HepG2 (cell line): ENCODE measurements at regions not wholly inside any gene's neighbourhood (a gene's known extent, or its start where the extent isn't known, plus 50 kb on each side); places are given as distances from the start of the nearest gene placed in this dataset.

Experiments
- ATAC-seq: fragments of 200-7000 bp; cut with Tn5 transposase; 3 replicates; pipeline ENCODE4 v1.9.1; 2020; ENCODE audit warnings: mild to moderate bottlenecking, moderate library complexity
- BruUV-seq: library from RNA; stranded (reverse); fragments of 400-500 nt; replicated peaks from 2 replicates; lab custom pipeline; 2021; lab: Mats Ljungman, UMichigan
- CTCF ChIA-PET: fragments of 300-600 bp; formaldehyde crosslinking; extraction: SDS; loops from one replicate; lab custom pipeline; 2021; ENCODE audit warnings: low total read pairs, inconsistent platforms, low intra/inter-chr PET ratio; lab: Yijun Ruan, JAX
- POLR2A ChIA-PET: fragments of 350-600 bp; sonication (Branson Sonifier 250); formaldehyde crosslinking; loops from one replicate; lab custom pipeline; 2020; ENCODE audit warnings: antibody characterized with exemption, inconsistent platforms; lab: Yijun Ruan, JAX
- DNase-seq: peaks from one replicate; pipeline ENCODE4 v3.0.0-alpha.2; 2015; ENCODE audit warnings: low spot score
- FAIRE-seq: peaks from 3 replicates; lab custom pipeline; 2011; peaks lifted over from hg19 to GRCh38; lab: Jason Lieb, UNC
- H2AFZ ChIP-seq: one replicate; pipeline ENCODE4 v1.6.1; 2011; ENCODE audit warnings: low read length, inconsistent platforms
- H3K27ac ChIP-seq: fragments of 300-600 bp; 3 replicates; pipeline ENCODE4 v1.8.0; 2011; ENCODE audit warnings: mixed run types, mild to moderate bottlenecking, mixed read lengths, low read length, inconsistent platforms; ENCODE audit not compliant: insufficient read depth; ENCODE audit errors: extremely low read length
- H3K27me3 ChIP-seq, 2 experiments: fragments of 200-600 bp in 1 of 2; 2 replicates in 1 of 2; 3 replicates in 1 of 2; pipeline versions ENCODE4 v1.6.0 to v1.8.0; 2011; ENCODE audit warnings: low read length in 2 of 2, mild to moderate bottlenecking in 2 of 2, moderate library complexity in 2 of 2, inconsistent platforms in 1 of 2; ENCODE audit not compliant: insufficient read depth in 2 of 2, control insufficient read depth in 1 of 2
- H3K36me3 ChIP-seq, 2 experiments: fragments of 200-600 bp in 1 of 2; replicated peaks in 1 of 2; 2 replicates in 1 of 2; 3 replicates in 1 of 2; pipeline versions ENCODE4 v1.5.1 to v1.8.0; 2011; ENCODE audit warnings: low read length in 2 of 2, inconsistent platforms in 1 of 2; ENCODE audit not compliant: insufficient read depth in 2 of 2, control insufficient read depth in 1 of 2
- H3K4me1 ChIP-seq: 2 replicates; pipeline ENCODE4 v1.5.1; 2012; ENCODE audit warnings: low read length, inconsistent platforms; ENCODE audit not compliant: insufficient read depth
- H3K4me2 ChIP-seq: 2 replicates; pipeline ENCODE4 v1.6.0; 2011; ENCODE audit warnings: low read depth, low read length, inconsistent platforms
- H3K4me3 ChIP-seq, 3 experiments: fragments of 200-600 bp in 1 of 3; sonication (generic), shearing (Covaris generic) in 1 of 3; replicated peaks in 1 of 3; 2 replicates each; pipeline ENCODE4 v1.5.1; 2011 to 2016; ENCODE audit warnings: low read length in 3 of 3, inconsistent platforms in 2 of 3, low read depth in 2 of 3, mild to moderate bottlenecking in 2 of 3, control low read depth in 1 of 3, mixed read lengths in 1 of 3; ENCODE audit not compliant: insufficient read depth in 1 of 3
- H3K79me2 ChIP-seq: one replicate; pipeline ENCODE4 v1.6.1; 2011; ENCODE audit warnings: low read length, inconsistent platforms; ENCODE audit not compliant: insufficient read depth
- H3K9ac ChIP-seq: 2 replicates; pipeline ENCODE4 v1.6.0; 2011; ENCODE audit warnings: mild to moderate bottlenecking, low read depth, low read length, inconsistent platforms; ENCODE audit not compliant: insufficient read depth
- H3K9me3 ChIP-seq: 2 replicates; pipeline ENCODE4 v1.5.1; 2012; ENCODE audit warnings: mild to moderate bottlenecking, low read length
- H4K20me1 ChIP-seq: 2 replicates; pipeline ENCODE4 v1.6.0; 2011; ENCODE audit warnings: inconsistent platforms, mild to moderate bottlenecking, low read length, moderate library complexity; ENCODE audit not compliant: insufficient read depth
- ASH2L ChIP-seq: fragments of 300-600, 200-600 bp; sonication (generic); IDR thresholded peaks from 2 replicates; pipeline ENCODE4 v1.7.0; 2017; ENCODE audit warnings: low read depth, mild to moderate bottlenecking, moderate library complexity, mixed read lengths, low read length; ENCODE audit not compliant: insufficient read length
- KDM4B ChIP-seq: sonication (generic); formaldehyde crosslinking; IDR thresholded peaks from 2 replicates; pipeline ENCODE4 v1.4.0; 2020; ENCODE audit warnings: missing genetic modification reagents
- THAP11 ChIP-seq: IDR thresholded peaks from 2 replicates; pipeline ENCODE4 v1.6.1; 2016; ENCODE audit warnings: missing biosample characterization, missing genetic modification reagents
- ZFX ChIP-seq: sonication (generic); formaldehyde crosslinking; IDR thresholded peaks from 2 replicates; pipeline ENCODE4 v1.4.0; 2020; ENCODE audit warnings: mild to moderate bottlenecking, low read depth, missing genetic modification reagents, moderate library complexity
- ZNF136 ChIP-seq: sonication (generic); formaldehyde crosslinking; IDR thresholded peaks from 2 replicates; pipeline ENCODE4 v1.8.1; 2022; ENCODE audit warnings: low read depth, mild to moderate bottlenecking, moderate library complexity, missing genetic modification reagents
- ZNF775 ChIP-seq: sonication (generic); formaldehyde crosslinking; IDR thresholded peaks from 2 replicates; pipeline ENCODE4 v1.4.0; 2020; ENCODE audit warnings: missing genetic modification reagents, mild to moderate bottlenecking, moderate library complexity, borderline replicate concordance
- ZNF790 ChIP-seq: sonication (generic); formaldehyde crosslinking; IDR thresholded peaks from 2 replicates; pipeline ENCODE4 v1.8.0; 2022; ENCODE audit warnings: missing genetic modification reagents, mild to moderate bottlenecking, borderline replicate concordance
- WGBS: methylation state at CpG from one replicate; pipeline ENCODE4 v1.1.6; 2017; ENCODE audit warnings: low lambda C conversion rate; 5-methylcytosine and 5-hydroxymethylcytosine counted together
- in situ Hi-C: cut with HindIII; loops from 2 replicates; pipeline ENCODE4 v1.10.0; 2017; ENCODE audit warnings: low pct_unique_long_range_greater_than_20kb; ENCODE audit not compliant: extremely low pct_ligation_motif_present
- intact Hi-C: fragments of 100-400 bp; cut with micrococcal nuclease; formaldehyde crosslinking; loops from one replicate; pipeline ENCODE4 v1.10.0; 2022; ENCODE audit not compliant: unreplicated experiment
- TF ChIP-seq, protein P1 (sequence below): IDR thresholded peaks from 2 replicates; pipeline ENCODE4 v1.6.1; 2012; ENCODE audit warnings: inconsistent platforms
- TF ChIP-seq, protein P2 (sequence below): sonication (generic); formaldehyde crosslinking; IDR thresholded peaks from 2 replicates; pipeline ENCODE4 v1.4.0; 2020; ENCODE audit warnings: missing genetic modification reagents

GRCh38 chr12:30202521-30203254, 418.9 kb upstream of the TMTC1 start:
- Histone ChIP-seq H3K27me3 (no peaks in the 10 kb centered on the region; a peak in 1 of 5 replicates), H4K20me1 (no peaks in the 10 kb centered on the region), H3K27ac (no peak overlapping the region), H3K36me3 (no peaks in the 10 kb centered on the region), H3K4me1 (peaks cover 13% of the 10 kb centered on the region), H3K9ac (no peak overlapping the region), H3K79me2 (no peaks in the 10 kb centered on the region), H2AFZ (no peak overlapping the region), H3K4me2 (no peak overlapping the region), H3K4me3 (no peak overlapping the region), H3K9me3 (no peaks in the 10 kb centered on the region)
- ATAC-seq (peak; percentile 55), FAIRE-seq (no peak), DNase-seq (no peak)
- in situ Hi-C loops (no loop called here), intact Hi-C loops (no loop called here)
- ChIA-PET CTCF (no interaction called here), POLR2A (no interaction called here)
- no peak for TF ChIP-seq ZNF775 (CRISPR knock-in tag)
- TF ChIP-seq ZNF136 (CRISPR knock-in tag), result no peak
- TF ChIP-seq ZNF790, result no peak
- TF ChIP-seq, protein P1, sequence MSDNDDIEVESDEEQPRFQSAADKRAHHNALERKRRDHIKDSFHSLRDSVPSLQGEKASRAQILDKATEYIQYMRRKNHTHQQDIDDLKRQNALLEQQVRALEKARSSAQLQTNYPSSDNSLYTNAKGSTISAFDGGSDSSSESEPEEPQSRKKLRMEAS, result no peak
- TF ChIP-seq KDM4B (CRISPR knock-in tag), result no peak
- TF ChIP-seq ZFX (CRISPR knock-in tag), result no peak
- TF ChIP-seq, protein P2, sequence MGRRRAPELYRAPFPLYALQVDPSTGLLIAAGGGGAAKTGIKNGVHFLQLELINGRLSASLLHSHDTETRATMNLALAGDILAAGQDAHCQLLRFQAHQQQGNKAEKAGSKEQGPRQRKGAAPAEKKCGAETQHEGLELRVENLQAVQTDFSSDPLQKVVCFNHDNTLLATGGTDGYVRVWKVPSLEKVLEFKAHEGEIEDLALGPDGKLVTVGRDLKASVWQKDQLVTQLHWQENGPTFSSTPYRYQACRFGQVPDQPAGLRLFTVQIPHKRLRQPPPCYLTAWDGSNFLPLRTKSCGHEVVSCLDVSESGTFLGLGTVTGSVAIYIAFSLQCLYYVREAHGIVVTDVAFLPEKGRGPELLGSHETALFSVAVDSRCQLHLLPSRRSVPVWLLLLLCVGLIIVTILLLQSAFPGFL (CRISPR knock-in tag), result no peak
- TF ChIP-seq ASH2L, result no peak
- TF ChIP-seq THAP11 (CRISPR knock-in tag), result no peak
- no TSS peak for BruUV-seq
- WGBS, result 2% methylated on average over 6 of the region's 6 CpGs
